HFF-Myc (cell line): ENCODE measurements at regions not wholly inside any gene's neighbourhood (a gene's known extent, or its start where the extent isn't known, plus 50 kb on each side); places are given as distances from the start of the nearest gene placed in this dataset.

Experiments
- DNase-seq: peaks from one replicate; pipeline ENCODE4 v3.0.0-alpha.2; 2011; ENCODE audit warnings: low read depth; ENCODE audit errors: extremely low read depth
- H3K4me3 ChIP-seq: replicated peaks from 2 replicates; pipeline ENCODE4 v1.5.1; 2011; ENCODE audit warnings: low read depth, mild to moderate bottlenecking, control low read depth, low read length
- CTCF ChIP-seq: IDR thresholded peaks from 2 replicates; pipeline ENCODE4 v1.5.1; 2012; ENCODE audit warnings: mild to moderate bottlenecking, low read depth, low read length, control low read depth; ENCODE audit errors: missing control alignments

GRCh38 chr7:86149024-86149665, 494.6 kb upstream of the GRM3 start:
- H3K4me3 ChIP-seq = no peak overlapping the region
- TF ChIP-seq CTCF = no peak
- DNase-seq = no peak

- DNase-seq = no peak
- H3K4me3 ChIP-seq = no peak overlapping the region
- TF ChIP-seq CTCF = no peak
Observed at GRCh38 chr7:86148501-86148900, 495.2 kb upstream of the GRM3 start.

GRCh38 chr7:86137343-86137742, 506.4 kb upstream of the GRM3 start:
- DNase-seq = no peak
- no peak overlapping the region for H3K4me3 ChIP-seq
- no peak for TF ChIP-seq CTCF

DNA sequence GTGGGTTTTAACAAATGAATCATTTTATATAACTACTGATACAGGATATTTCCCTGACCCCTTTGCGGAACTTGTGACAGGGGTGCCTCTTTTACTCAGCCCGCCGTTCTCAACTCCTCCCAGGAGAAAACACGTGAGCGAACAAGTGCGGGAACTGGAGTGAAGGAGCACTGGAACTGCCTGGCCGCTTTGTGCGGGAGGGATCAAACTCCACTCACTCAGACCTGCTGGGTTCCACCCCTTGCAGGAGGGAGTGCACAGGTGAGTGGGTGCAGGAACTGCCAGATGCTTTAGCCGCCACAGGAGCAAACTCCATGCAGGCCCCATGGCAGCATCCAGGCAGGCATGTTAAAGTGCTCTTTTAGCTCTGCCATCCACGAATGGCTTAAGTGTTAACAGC, 513.4 kb upstream of the GRM3 start:
- no peak for DNase-seq
- no peak for TF ChIP-seq CTCF
- H3K4me3 ChIP-seq = no peak overlapping the region

GRCh38 chr7:86123476-86123875, 520.2 kb upstream of the GRM3 start:
- no peak overlapping the region for H3K4me3 ChIP-seq
- DNase-seq = no peak
- no peak for TF ChIP-seq CTCF

DNA sequence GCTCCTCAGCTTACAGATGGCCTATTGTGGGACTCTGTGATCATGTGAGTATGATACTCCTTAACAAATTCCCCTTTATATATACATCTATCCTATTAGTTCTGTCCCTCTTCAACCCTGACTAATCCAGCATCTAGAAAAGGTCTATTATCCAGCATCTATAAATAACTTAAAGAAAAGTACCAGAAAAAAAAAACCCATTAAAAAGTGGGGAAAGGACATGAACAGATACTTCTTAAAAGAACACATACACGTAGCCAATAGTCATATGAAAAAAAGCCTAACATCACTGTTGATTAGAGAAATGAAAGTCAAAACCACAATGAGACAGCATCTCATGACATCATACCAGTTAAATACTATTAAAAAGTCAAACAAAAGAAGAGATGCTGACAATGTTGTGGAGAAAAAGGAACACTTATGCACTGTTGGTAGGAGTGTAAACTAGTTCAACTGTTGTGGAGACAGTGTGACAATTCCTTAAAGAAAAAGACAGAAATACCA, 549.5 kb upstream of the GRM3 start:
- TF ChIP-seq CTCF = no peak
- H3K4me3 ChIP-seq = no peak overlapping the region
- no peak for DNase-seq

GRCh38 chr7:86091369-86091768, 552.3 kb upstream of the GRM3 start:
- no peak overlapping the region for H3K4me3 ChIP-seq
- no peak for TF ChIP-seq CTCF
- DNase-seq = no peak
